ENCODE measurements at regions not wholly inside any gene's neighbourhood (a gene's known extent, or its start where the extent isn't known, plus 50 kb on each side); places are given as distances from the start of the nearest gene placed in this dataset.

GRCh38 chr14:22463763-22464173, 125.3 kb downstream of the DAD1 start (continued):
- TF ChIP-seq SNAPC4 (CRISPR knock-in tag; IDR thresholded peaks at IDR 0.05): no peak
- no peak for TF ChIP-seq ELF1 (CRISPR knock-in tag; IDR thresholded peaks at IDR 0.05)
- TF ChIP-seq HMG20A (CRISPR knock-in tag; IDR thresholded peaks at IDR 0.05; ENCODE audit: borderline replicate concordance): no peak
- TF ChIP-seq ZBTB39 (CRISPR knock-in tag; IDR thresholded peaks at IDR 0.05): no peak
- TF ChIP-seq PAWR (CRISPR knock-in tag; IDR thresholded peaks at IDR 0.05; ENCODE audit: borderline replicate concordance): no peak
- no peak for TF ChIP-seq TP53 (CRISPR knock-in tag; conservative IDR thresholded peaks at IDR 0.05)
- TF ChIP-seq ZNF547 (CRISPR knock-in tag; IDR thresholded peaks at IDR 0.05): no peak
- TF ChIP-seq ZBTB4 (CRISPR knock-in tag; IDR thresholded peaks at IDR 0.05; ENCODE audit: borderline replicate concordance): no peak
- TF ChIP-seq ZBTB49 (CRISPR knock-in tag; IDR thresholded peaks at IDR 0.05; ENCODE audit: borderline replicate concordance): no peak
- TF ChIP-seq SMC3 (IDR thresholded peaks at IDR 0.05; ENCODE audit: low read length): no peak
- 0 out of 2 replicates have a peak, but pooled peaks have one; percentile 29 for TF ChIP-seq PITX1 (CRISPR knock-in tag; IDR thresholded peaks at IDR 0.05)
- TF ChIP-seq DMAP1 (CRISPR knock-in tag; IDR thresholded peaks at IDR 0.05): no peak
- no peak for TF ChIP-seq ZNF121 (CRISPR knock-in tag; IDR thresholded peaks at IDR 0.05)
- TF ChIP-seq ZNF180 (CRISPR knock-in tag; IDR thresholded peaks at IDR 0.05; ENCODE audit: borderline replicate concordance, low read depth): no peak
- TF ChIP-seq FOXP4 (CRISPR knock-in tag; IDR thresholded peaks at IDR 0.05): peak; percentile 21; the same call in 1 of the 2 replicates

All from HepG2 (cell line).